Ishikawa (cell line): ENCODE measurements at regions not wholly inside any gene's neighbourhood (a gene's known extent, or its start where the extent isn't known, plus 50 kb on each side); places are given as distances from the start of the nearest gene placed in this dataset.

Experiments
- CEBPB ChIP-seq: IDR thresholded peaks from 2 replicates; pipeline ENCODE4 v1.6.1; 2012
- CREB1 ChIP-seq: IDR thresholded peaks from 2 replicates; pipeline ENCODE4 v1.6.1; 2012; ENCODE audit warnings: low read depth
- EP300 ChIP-seq: IDR thresholded peaks from 2 replicates; pipeline ENCODE4 v1.6.1; 2012; ENCODE audit warnings: borderline replicate concordance
- MAX ChIP-seq: IDR thresholded peaks from 2 replicates; pipeline ENCODE4 v1.6.1; 2012
- NFIC ChIP-seq: IDR thresholded peaks from 2 replicates; pipeline ENCODE4 v1.6.1; 2012
- RAD21 ChIP-seq: IDR thresholded peaks from 2 replicates; pipeline ENCODE4 v1.6.1; 2012; ENCODE audit warnings: low read depth
- REST ChIP-seq: IDR thresholded peaks from 2 replicates; pipeline ENCODE4 v1.6.1; 2012; ENCODE audit warnings: low read depth, mild to moderate bottlenecking
- TAF1 ChIP-seq: IDR thresholded peaks from 2 replicates; pipeline ENCODE4 v1.6.1; 2012; ENCODE audit warnings: low read depth, mild to moderate bottlenecking
- TCF12 ChIP-seq: IDR thresholded peaks from 2 replicates; pipeline ENCODE4 v1.6.1; 2012; ENCODE audit warnings: low read depth
- YY1 ChIP-seq: IDR thresholded peaks from 2 replicates; pipeline ENCODE4 v1.6.1; 2012; ENCODE audit warnings: low read depth
- ZBTB7A ChIP-seq: IDR thresholded peaks from 2 replicates; pipeline ENCODE4 v1.6.1; 2012; ENCODE audit warnings: low read depth

GRCh38 chr2:37873229-37873628 lies 51.9 kb upstream of the RMDN2 start:
- no peak for TF ChIP-seq EP300
- no peak for TF ChIP-seq YY1
- TF ChIP-seq TAF1, result no peak
- no peak for TF ChIP-seq CREB1
- no peak for TF ChIP-seq TCF12
- no peak for TF ChIP-seq REST
- TF ChIP-seq CEBPB, result no peak
- TF ChIP-seq RAD21, result no peak
- no peak for TF ChIP-seq MAX
- TF ChIP-seq ZBTB7A, result no peak
- no peak for TF ChIP-seq NFIC
